ENCODE measurements at regions not wholly inside any gene's neighbourhood (a gene's known extent, or its start where the extent isn't known, plus 50 kb on each side); places are given as distances from the start of the nearest gene placed in this dataset.

GRCh38 chr2:239536186-239536585 lies 135.4 kb upstream of the HDAC4 start:
- DNase-seq (ENCODE audit: low spot score): no peak

GRCh38 chr2:239535413-239536144 lies 134.8 kb upstream of the HDAC4 start:
- no peak for DNase-seq (ENCODE audit: low spot score)

DNA sequence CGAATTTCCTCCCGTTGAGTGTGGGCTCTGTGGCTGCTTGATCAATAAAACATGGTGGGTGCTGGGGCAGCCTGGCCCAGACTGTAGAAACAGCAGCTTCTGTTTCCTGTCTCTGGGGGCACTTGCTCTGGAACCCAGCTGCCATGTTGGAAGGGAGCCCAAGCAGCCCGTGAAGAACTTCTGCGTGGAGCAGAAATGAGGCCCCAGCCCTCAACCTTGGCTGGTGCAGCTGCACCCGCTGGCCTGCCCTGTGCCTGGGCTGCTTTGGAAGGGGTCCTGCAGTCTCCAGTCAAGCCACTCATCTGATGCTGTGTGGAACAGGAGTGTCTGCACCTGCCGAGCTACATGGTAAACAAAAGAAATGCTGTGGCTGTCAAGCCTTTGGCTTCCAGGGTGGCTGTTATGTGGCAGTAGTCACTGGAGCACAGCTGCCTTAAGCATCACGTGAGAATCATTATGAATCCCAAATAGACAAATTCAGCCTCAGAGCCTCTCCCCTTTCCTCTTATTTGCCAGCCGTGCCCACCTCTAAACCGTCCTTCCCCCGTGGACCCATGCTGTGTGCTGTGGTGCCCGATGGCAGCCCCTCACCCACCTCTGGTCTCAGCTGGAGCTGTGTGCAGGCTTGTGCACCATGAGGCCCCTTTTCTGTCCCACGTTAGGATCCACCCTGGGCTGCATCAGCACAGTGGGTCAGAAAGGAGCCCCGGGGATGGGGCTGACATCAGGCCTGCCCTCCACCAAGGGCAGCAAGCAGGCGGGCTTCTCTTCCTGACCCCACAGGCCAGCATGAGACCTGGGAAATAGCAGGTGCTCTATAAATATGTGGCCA lies 134.0 kb upstream of the HDAC4 start:
- no peak for DNase-seq (ENCODE audit: low spot score)

GRCh38 chr2:239533569-239534316 lies 132.9 kb upstream of the HDAC4 start:
- DNase-seq (ENCODE audit: low spot score): peak; percentile 72

- no peak for DNase-seq (ENCODE audit: low spot score)
Observed at GRCh38 chr2:239532859-239533258, 132.0 kb upstream of the HDAC4 start.

DNA sequence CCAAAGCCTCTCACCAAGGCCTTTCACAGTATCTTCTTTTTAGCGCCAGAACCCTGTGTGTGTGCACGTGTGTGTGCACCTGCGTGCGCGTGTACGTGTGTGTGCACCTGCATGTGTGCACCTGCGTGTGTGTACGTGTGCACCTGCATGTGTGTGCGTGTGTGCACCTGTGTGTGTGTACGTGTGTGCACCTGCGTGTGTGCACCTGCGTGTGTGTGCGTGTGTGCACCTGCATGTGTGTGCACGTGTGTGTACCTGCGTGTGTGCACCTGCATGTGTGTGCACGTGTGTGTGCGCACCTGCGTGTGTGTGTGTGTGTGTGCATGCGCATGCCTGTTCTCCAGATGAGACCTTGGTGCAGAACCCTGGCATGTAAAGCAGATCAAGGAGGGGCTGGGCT lies 131.4 kb upstream of the HDAC4 start:
- DNase-seq (ENCODE audit: low spot score): no peak

GRCh38 chr2:239531456-239532241 lies 130.8 kb upstream of the HDAC4 start:
- DNase-seq (ENCODE audit: low spot score): no peak

DNA sequence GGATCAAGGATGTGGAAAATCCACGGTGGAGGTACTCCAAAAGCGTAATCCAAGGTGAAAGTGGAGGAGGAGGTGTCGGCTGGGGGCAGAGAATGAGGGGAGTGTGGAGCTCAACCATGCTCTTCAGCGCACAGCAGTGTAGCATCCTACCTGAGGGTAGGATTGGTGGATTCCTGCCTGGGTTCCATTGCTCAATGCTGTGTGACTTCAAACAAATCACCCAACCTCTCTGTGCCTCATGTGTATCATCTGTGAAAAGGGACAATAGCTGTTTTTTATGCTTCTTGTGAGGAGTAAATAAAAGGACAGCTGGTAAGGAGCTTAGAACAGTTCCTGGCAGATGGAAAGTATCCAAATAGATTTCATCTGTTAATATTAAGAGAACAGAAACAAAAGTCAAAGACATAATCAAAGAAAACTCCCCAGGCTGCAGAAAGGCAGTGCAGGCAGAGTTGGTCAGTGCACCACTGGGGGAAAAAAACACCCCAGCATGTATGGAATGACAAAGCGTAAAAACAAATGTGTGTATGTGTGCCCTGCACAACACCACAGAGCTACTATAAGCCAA lies 130.0 kb upstream of the HDAC4 start:
- DNase-seq (ENCODE audit: low spot score): no peak

- DNase-seq (ENCODE audit: low spot score): no peak
Observed at GRCh38 chr2:239529313-239530015, 128.6 kb upstream of the HDAC4 start.

- no peak for DNase-seq (ENCODE audit: low spot score)
Observed at GRCh38 chr2:239528883-239529282, 128.1 kb upstream of the HDAC4 start.

DNA sequence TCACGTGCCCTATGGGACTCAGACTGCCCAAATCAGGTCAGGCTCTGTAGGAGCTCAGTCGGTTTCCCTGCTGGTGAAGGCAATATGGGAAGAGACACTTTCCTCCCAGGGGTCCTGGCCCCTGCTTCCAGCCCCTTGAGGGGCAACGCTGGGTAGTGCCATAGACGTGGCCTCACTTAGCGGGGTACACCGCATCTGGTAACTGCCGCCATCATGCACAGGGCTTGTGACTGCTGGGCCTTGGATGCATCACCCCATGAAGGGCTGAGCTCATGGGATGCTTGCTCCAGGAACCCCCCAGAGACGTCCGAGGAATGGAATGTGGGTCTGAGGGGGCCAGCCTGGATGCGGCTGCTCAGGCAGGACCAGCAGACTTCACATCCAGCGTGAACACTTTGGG lies 127.3 kb upstream of the HDAC4 start:
- no peak for DNase-seq (ENCODE audit: low spot score)

GRCh38 chr2:239526666-239527415 lies 126.0 kb upstream of the HDAC4 start:
- no peak for DNase-seq (ENCODE audit: low spot score)

DNA sequence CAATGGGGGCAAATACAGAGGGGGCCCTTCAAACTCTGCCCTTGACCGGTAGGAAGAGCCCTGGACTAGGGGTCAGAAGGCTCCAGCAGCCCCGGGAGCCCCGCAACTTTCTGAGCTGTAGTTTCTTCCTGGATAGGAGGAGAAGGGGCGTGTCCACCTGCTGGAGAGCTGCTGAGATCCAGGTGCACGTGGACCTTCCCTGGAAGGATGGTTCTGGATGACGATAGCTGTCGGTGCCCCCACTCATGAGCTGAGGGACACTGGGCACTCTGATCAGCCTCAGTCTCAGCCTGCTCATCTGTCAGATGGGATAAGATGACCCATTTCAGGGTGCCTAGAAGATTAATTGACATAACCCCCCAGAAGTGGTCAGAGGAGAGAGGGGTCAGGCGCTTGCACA lies 125.2 kb upstream of the HDAC4 start:
- DNase-seq (ENCODE audit: low spot score): no peak

DNA sequence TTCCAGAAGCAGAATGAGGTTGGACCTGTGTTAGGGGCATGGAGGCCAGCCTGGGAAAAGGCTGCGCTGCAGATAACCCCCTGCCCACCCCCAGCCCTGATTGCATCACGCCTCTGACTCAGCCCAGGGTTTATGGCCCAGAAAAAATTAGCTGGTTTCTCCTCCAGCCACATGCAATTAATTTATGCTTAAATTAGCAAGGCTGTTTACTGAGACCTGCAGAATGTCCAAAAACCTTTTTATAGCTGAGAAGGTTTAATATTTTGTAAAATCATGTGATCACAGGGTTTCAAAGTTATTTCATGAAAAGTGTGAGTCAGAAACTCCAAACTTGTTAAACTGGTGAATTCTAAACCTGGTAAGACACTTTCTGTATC lies 123.1 kb upstream of the HDAC4 start:
- no peak for DNase-seq (ENCODE audit: low spot score)

DNA sequence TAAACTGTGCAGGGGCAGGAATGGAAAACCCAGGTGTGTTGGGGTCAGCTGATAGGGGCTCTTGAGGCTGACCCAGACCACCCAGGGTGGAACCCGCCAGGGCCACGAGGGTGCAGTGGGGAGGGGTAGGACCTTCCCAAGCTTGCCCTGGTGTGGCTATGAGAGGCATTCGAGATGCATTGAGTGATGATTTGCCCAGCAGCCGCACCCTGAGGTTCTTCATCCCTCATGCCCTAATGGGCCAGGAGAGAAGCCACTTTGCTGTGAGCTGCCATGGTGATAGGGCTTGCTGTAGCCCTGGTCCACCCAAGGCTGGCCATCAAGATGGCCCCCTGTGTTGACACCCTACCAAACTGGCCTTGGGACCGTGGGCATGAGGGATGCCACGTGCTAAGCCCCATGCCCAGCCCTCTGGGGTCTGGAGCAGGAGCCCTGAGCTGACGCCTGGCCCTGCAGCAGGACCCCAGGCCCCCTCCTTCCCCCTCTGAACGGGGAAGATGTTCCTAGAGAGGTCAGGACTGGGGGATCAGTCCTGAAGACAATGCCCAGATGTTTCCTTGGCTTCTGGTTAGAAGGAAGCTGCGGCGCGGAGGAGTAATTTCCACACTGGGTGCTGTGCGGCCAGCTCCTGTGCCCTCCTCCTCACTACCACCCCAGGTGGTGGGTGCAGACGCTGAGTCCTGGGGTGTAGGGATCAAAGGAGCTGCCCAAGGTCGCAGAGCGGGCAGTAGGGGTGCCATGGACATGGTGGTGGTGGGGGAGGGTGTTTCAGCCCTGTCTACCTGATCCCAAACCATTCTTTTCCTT lies 122.5 kb upstream of the HDAC4 start:
- DNase-seq (ENCODE audit: low spot score): no peak

GRCh38 chr2:239522740-239523119 lies 121.9 kb upstream of the HDAC4 start:
- DNase-seq (ENCODE audit: low spot score): no peak

GRCh38 chr2:239522002-239522739 lies 121.4 kb upstream of the HDAC4 start:
- DNase-seq (ENCODE audit: low spot score): no peak

DNA sequence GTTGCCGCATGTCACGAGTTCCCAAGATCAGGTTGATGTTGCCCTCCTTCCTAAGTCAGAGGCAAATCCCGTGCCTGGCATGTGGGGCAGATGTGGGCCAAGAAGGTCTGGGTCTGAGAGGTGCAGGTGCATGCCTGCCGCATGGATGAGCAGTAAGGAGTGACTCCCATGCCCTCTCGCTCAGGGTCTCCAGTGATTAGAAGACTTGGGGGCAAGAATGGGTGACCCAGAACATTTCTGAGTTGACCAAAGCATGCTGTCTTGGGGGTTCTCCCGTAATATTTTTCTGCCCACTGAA lies 120.6 kb upstream of the HDAC4 start:
- no peak for DNase-seq (ENCODE audit: low spot score)

Data from ureter (tissue), 1 donor.